GM21360 (cell line): ENCODE measurements at regions not wholly inside any gene's neighbourhood (a gene's known extent, or its start where the extent isn't known, plus 50 kb on each side); places are given as distances from the start of the nearest gene placed in this dataset.

Experiments used
- ATAC-seq: cut with Tn5 transposase; IDR thresholded peaks from one replicate; pipeline ENCODE4 v1.9.1; 2021; ENCODE audit warnings: mild to moderate bottlenecking, moderate library complexity; ENCODE audit not compliant: unreplicated experiment

DNA sequence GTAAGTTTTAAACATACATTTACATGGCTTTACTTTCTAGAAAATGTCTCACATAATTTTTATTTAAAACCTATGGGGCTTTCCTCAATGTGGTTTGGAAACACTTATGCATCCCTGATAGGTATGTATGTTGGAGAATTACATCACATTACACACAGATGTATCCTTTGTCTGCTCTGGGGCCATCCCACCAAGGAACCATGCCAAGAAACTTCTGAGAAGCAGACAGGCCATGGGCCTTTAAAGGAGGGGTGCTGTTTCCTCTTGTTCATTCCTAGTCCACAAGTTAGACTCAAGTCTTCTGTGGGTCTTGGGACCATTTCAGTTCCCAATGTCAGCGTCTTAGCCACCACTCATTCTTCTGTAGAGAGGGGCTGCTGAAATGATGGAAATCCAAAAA, 162.0 kb upstream of the SETBP1 start:
- no peak for ATAC-seq

DNA sequence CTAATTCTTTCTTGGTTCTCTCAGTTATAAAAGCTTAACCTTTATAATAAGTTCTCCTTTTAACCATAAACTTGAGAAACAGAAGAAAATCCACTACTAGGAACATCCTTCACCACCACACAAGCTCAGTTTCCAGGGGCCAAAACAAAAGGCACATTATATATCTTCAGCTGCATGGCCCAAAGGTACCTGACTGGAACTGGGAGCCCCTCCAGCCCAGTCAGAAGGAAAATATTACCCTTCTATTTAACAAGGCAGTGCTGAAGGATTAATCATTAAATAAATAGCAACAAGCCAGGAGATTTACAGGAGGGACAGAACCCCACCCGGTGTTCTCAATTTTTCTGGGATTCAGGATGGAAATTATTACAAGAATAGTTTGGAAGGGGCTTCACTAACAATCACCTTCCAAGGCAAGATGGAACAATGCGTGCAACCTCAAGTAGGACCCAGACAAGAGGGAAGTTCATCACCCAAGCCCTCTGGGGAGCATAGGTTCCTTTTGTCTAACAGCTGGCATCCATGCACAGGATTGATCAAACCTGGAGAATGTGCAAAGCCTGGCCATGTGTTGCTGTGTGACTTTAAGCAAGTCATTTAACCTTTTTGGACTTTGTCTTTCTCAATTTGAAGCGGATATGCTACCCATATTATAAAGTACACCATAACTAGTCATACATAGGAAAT, 159.6 kb upstream of the SETBP1 start:
- ATAC-seq: no peak

DNA sequence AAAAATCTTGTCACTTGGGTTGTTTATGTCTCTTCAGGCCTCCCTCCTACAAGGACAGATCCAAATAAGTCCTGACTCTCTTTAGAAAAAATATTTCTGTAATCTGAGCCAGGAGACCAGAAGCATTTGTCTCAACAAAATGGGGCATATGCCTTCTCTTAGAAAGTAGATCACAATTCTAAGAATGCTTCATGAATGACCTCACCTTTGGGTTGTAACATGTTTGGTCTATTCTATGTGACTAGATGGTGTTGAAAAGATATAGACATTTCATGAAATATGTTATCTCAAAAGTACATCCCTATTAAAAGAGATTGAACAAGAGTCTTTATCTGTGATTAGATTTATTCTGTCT, 159.0 kb upstream of the SETBP1 start:
- ATAC-seq: no peak

DNA sequence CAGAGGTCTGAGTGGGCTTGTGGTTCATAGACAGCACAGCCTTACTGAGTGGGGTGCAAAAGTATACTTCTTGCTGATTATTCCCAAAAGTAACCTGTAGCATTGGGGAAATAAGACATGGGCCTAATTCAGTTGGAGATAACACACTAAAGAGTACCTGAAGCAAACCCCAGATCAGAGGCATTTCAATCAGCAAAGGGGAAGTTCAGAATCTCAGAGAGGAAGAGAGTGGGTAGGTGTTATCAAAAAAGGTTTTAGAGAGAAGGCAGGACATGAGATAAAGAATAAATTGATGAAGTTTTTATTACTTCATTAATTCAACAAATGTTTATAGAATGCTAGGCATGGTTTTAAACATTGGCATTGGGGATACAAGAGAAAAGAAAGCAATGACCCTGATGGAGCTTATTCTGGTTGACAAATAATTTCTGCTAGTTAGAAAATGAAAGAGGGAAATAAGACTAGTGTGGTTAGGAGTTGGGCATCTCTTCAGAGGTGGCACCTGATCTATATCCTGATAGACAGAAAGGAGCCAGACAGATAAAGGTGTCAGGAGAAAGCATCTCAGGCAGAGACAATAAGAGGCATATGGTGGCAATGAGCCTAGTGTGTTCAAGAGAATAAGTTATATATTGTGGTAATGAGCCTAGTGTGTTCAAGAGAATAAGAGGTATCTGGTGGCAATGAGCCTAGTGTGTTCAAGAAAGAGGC, 153.8 kb upstream of the SETBP1 start:
- ATAC-seq: no peak

DNA sequence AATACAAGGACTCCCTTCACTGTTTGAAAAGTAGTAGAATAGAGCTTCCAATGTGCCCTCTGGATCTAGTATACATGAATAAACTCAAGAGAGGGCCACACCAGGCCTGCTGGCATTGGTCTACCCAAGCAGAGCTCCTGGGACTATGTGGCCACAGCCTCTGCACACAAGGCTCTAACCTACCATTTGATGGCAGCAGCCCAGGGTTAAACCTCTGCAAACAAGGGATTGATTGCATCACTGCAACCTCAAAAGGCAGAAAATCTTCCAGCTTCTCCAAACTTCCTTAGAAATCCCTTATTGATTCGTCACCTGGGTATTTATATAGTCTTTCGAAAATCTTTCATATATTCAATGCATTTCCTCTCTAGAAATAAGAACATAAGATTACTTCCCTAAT, 147.6 kb upstream of the SETBP1 start:
- ATAC-seq: no peak

DNA sequence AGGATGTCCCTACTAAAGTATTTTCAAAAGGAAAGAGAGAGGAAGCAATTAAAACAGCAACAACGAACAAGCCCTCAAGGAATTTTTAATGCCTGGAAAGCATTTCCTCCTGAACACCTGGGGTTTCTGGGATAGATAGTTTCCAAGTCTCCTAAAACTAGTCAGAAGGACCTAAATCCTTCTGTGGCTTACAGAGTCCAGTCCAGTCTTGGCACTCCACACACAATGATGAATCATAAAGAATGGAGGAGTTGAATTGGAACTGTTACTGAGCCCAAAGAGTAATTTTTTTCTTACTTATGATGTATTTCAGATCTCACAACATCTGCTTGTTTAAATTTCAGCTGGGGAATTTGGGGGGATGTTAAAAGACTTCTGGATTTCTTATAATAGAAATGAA, 144.6 kb upstream of the SETBP1 start:
- ATAC-seq: no peak

DNA sequence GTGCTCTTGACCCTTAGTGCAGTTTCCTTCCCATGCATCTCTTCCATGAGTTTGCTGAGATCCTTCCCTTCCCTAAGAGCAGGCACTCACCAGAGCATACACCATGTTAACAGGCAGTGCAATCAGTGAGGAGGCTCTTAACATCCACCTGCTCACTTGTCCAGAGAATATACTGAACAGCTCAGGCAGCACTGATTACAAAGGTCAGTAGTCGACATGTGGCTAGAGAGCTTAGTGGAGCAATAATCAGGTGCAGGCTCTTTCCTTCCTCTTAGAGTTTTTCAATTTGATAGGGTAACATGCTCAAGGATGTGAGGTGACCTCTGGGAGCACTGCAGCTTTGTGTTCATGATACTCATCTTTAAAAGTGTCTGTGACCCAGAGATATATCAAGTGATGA, 144.1 kb upstream of the SETBP1 start:
- no peak for ATAC-seq

DNA sequence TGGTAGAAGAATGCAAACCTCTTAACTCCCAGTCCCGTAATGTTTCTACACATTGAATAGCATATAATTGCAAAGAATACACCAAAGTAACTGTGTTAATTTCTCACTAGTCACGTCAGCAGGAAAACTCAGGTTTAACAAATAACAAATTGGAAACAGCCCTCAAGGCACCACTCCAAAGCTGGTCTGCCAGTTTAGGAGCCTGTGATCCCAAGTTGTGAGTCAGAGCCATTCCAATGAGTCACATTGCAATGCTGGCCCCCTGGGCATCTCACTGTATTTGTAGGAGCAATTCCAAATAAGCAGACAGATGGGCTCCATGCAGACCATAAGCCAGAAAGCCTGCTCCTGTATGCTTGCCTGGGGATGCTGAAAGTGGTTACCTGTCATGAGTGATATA, 143.2 kb upstream of the SETBP1 start:
- ATAC-seq: no peak

DNA sequence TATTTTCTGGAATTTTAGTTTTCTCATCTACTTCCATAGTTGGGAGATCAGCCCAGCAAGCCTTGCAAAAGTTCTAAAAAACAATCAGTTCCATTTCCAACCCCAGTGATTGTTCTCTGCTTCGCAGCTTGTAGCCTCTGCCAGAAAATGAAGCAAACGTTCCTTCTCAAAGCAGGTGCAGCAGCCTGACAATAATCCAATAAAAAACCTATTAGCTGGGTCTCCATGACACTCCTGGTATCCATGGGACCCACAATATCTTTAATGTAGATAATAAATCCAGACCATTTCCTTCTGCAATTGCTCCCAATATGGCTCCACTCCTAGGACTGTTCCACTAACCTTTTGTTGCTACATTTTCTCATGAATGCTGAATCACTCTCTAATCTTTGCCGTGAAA, 140.8 kb upstream of the SETBP1 start:
- no peak for ATAC-seq

DNA sequence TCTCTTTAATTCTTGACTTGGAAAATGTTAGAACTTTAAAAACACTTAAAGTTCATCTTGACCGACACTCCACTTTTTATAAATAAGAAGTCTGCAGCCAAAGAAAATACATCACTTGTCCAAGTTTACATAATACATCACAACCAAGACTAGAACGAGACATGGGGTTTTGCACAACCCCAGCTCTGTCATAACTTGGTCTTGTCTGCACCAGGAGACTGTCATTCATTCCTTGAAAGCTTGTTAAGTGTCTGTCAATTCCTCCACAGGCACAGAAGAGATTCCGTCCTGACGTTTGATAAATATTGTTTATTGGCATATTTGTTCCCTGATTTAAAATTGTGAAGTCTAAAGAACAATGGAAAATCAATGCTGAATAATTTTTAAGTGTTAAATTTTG, 139.5 kb upstream of the SETBP1 start:
- ATAC-seq: no peak

DNA sequence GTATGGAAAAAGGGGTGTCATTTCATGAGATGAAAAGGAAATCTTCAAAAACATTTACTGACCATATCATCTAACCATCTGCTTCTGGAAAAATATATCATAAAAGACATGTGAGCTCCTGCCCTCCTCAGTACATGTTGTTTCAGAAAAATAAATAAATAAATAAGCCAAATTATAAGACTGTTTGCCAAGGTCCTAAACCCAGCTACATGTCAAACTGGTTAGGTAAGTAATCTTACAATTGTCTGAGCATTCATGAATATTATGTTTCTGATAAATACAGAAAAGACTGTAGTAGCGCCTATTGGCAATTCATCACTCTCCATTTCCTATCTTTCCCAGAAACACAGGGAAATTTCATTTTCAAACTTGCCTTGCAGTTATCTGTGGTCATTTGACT, 138.9 kb upstream of the SETBP1 start:
- no peak for ATAC-seq

DNA sequence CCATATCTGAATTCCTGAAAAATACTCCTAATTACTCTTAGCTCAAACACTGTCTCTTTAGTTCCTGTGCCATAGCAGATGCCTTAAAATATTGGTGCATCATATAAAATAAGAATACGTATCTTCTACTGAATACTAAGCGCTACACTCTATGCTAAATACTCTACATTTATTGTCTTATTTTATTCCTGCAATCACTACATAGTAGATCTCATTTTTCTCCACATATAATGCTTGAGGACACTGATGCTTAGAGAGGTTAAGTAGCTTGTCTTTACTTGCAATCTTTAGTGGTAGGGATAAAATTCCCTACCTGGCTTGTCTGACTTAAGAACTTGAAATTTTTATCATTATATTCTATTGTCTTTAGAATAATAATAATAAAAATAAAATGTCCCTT, 137.3 kb upstream of the SETBP1 start:
- no peak for ATAC-seq

DNA sequence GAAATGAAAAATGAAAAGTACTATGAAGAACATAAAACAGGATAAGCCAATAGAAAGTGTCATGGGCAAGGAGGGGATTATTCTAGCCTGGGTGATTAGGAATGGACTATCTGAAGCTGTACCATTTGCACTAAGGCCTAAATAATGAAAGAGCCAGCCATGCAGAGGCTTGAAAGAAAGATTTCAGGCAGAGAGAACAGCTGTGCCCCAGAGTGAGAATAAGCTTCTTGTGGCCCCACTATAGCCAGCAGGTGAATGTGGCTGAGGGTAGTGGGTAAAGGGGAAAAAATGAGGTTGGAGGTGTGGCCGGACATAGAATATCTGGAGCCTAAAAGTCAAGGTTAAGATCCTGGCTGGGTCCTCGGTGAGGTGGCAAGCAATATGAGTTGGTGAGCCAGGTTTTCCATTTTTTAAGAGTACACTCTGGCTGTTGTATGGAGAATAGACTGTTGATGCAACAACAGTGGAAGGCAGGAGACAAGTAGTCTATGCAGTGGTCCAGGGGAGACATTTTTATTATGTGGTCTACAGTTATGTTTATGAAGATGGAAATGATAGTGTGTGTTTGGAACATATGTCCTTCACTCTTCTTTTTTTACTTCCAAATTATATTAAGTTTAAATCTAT, 135.2 kb upstream of the SETBP1 start:
- ATAC-seq: no peak

DNA sequence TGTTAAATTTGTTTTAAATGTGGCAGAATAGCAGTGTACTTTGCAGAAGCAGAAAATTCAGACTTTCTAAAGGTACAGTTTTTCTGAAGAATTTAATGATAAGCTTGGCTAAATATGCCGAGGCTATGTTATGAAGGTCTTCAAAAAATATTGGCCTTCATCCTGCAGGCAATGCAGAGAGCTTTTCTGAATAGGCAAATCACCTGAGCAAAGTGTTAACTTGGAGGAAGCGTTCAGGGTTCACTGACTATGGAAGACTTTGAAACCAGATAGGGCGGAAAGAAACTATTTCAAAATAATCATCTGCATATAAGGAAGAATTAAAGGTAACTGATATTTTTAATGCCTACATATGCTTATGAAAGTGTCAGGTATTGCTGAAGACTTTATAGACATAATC, 133.7 kb upstream of the SETBP1 start:
- ATAC-seq: no peak

DNA sequence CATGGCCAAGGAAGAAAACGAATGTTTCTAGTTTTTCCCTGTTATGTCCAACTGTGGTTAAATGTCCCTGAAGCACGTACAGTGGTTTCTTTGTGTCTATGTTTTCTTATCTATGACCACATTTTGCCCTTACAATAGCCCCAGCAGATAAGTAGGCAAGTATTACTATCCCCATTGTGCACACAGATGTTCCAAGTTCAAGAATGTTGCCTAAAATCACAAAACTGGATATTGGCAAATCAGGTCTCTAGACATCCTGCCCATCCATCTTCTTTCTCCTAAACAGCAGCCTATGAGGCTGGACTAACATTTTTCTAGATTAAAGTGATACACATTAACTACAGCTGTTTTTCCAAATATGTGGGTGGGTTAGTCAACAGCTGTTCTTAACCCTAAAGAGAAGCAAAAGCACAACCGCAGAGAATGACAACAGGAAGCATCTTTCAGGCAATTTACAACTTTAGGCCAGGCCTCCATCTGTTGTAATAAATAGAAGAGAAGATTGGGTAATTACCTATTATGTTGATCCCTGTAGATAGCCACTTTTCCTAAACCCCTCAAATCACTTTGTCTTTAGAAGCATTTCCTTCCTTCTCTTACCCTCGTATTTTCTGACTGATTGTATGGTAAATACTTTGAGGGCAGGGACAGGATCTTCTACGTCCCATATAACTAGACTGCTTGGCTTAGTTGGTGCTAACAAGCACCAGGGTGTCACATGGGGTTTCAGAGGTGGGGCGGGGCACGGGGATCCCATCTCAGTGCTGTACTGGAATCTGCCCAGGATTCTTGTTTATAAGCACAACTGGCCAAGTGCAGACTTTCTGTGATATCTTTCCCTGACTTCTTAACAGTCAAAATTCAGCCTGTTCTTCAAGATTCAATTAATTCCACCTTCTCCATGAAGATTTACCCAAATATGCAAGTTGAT, 132.1 kb upstream of the SETBP1 start:
- no peak for ATAC-seq

DNA sequence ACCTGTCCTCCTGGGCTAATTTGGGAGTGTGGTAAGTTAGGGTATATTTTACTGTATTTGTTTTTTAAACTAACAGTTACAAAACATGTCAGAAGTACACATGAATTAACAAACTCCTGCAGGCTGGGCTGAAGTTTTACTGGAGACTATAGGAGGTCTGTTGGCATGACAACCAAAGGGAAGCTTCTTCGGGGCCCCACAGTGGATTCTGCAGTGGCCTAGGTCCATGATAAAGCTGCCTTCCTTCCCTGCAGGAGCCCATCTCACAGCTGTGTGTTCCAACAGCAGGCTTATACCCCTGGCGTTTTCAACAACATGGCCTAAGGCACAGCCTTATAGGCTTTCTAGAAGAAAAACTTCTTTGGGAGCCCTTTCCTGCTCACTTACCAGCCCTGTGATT, 128.0 kb upstream of the SETBP1 start:
- ATAC-seq: no peak

DNA sequence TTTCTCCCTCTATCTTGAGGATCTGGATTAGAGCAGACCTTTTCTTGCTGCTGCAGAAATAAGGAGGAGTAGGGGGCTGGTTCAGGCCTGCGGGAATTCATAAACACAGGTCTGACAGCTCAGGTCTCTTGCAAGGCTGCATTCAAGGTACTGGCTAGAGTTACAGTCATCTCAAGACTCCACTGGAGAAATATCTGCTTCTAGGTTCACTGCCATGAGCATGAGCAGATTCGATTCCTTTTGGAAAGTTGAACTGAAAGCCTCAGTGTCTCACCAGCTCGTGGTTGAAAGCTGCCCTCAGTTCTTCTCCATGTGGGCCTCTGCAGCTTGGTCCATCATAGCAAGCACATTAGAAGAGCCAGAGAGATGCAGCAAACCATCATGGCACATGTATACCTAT, 124.4 kb upstream of the SETBP1 start:
- peak; percentile 83 for ATAC-seq

DNA sequence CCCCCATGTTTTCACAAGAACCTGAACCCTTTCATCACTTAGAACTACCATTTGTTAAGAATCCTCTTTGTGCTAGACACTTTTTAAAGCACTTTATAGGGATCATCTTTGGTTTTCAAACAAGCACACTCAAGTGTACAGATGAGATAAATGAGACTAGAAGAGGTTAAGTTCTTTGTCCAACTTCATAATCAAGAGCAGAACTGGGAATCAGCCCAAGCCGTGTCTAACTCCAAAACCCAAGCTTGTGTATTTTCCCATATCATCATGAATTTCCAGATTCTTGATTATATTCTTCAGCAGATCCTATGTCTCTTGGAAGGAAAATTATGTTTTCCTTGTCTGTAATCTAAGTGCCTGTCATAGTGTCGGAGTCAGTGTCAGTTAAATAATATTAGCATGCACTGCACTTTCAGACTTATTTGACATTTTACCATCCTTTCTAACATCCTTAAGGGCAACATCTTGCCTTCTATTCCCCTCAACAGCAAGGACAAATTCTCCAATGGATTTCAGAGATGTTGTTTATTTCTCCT, 123.0 kb upstream of the SETBP1 start:
- ATAC-seq: no peak

DNA sequence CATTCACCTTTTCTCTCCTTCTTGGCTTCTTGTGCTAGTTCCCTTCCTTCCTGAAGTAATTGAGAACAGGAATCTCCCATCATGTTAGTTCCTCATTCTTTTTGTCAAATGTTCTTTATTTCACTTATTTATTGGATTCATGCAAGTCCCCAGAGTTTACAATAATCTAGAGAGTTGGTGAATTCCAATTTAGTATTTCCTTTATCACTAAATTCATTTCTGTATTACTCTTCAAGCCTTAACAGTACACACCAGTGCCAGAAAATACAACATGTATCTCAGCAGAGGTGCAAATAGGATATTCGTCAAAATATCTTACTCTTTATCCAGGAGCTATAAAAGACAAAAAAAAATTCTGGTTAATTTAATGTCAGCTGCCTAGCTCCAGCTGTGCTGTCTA, 121.9 kb upstream of the SETBP1 start:
- no peak for ATAC-seq

DNA sequence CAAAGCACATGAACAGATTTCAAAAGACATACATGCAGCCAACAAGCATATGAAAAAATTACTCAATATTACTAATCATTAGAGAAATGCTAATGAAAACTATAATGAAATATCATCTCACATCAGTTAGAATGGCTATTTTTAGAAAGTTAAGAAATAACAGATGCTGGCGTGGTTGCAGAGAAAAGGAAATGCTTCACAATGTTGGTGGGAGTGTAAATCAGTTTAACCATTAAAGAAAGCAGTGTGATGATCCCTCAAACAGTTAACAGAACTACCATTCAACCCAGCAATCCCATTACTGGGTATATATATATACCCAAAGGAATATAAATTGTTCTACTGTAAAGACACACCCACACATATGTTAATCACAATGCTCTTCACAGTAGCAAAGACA, 117.7 kb upstream of the SETBP1 start:
- ATAC-seq: no peak

DNA sequence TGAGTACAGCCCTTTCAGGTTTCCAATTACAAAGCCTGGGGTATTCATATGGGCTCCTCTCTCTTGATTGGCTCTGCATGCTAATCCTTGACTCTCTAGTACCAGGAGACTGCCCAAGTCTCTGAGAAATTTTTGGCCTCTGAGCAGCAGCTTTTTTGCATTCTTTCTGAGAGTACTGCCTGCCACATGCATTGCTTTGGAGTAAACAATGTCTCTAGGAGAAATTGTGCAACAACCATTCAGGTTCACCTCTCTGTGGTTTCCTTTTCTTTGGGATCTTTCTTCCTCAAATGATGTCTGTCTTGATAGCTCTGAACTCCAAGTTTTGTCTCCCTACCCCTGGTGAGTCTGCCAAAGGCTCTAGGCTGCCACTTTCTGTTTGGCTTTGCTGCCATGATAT, 115.8 kb upstream of the SETBP1 start:
- ATAC-seq: no peak
